NCI-H524 treated with DMSO at 0.1 percent for 48 hours (cell line): ENCODE measurements at regions not wholly inside any gene's neighbourhood (a gene's known extent, or its start where the extent isn't known, plus 50 kb on each side); places are given as distances from the start of the nearest gene placed in this dataset.

Experiments
- DNase-seq: peaks from one replicate; lab custom pipeline; 2025; lab: John Stamatoyannopoulos, UW

- no peak for DNase-seq
Observed at GRCh38 chr9:14428781-14429230, 114.9 kb upstream of the NFIB start.

DNA sequence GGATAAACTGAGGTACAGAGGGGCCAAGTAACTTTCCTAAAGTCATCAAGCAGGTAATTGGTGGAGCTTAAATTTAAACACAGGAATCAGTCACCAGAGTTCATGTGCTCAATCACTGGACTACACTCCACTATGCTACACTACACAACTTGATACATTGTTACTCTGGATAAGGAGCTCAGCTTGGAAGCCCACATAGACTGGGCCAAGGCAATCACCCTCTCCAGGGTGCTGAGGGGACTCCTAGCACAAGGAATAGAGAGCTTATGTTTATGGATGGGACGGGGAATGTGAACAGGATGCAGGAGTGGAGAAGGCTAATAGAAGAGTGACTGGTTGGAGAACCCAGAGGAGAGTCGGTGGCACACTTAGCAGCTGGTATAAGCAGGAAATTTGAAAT is 113.5 kb upstream of the NFIB start:
- DNase-seq: no peak

- no peak for DNase-seq
Observed at GRCh38 chr9:14424983-14425382, 111.0 kb upstream of the NFIB start.

DNA sequence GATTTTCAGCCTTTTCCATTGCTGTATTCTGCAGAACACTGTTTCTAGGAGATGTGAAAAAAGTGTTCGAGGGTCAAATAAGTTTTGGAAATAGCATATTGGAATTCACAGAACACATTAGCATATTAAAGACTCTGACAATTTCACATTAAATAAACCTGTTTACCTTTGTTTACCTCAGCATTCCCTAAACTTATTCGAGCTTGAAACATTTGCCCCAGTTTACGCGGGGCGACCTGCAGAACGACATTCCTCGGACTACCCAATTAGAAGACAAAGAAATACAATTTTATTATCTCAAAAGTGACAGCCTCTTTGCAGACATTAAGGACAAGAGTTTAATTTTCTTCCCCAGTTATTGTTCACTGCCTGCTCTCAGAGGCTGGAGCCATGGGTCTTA is 110.3 kb upstream of the NFIB start:
- DNase-seq: no peak

DNA sequence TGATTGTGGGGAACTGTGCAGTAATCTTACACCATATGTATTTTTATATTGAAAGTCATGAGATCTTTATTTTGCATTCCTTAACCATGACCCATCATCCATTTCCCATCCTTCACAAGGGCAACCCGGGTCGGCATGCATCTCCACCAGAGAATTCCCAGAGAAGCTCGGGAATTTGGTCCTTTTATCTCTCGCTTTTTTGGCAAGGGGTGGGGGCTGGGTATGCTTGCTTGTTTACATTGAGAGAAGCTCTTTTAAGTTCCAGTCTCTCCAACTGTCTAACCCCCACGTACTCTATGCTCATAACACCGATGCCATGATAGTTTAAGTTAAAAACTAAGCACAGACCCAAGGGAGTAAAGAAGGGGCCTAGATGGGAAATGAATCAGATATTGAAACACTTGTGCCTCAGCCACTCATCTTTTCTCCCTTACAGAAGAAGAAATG is 109.9 kb upstream of the NFIB start:
- DNase-seq: no peak

- DNase-seq: no peak
Observed at GRCh38 chr9:14421291-14421690, 107.3 kb upstream of the NFIB start.

- no peak for DNase-seq
Observed at GRCh38 chr9:14418941-14419937, 105.3 kb upstream of the NFIB start.

DNA sequence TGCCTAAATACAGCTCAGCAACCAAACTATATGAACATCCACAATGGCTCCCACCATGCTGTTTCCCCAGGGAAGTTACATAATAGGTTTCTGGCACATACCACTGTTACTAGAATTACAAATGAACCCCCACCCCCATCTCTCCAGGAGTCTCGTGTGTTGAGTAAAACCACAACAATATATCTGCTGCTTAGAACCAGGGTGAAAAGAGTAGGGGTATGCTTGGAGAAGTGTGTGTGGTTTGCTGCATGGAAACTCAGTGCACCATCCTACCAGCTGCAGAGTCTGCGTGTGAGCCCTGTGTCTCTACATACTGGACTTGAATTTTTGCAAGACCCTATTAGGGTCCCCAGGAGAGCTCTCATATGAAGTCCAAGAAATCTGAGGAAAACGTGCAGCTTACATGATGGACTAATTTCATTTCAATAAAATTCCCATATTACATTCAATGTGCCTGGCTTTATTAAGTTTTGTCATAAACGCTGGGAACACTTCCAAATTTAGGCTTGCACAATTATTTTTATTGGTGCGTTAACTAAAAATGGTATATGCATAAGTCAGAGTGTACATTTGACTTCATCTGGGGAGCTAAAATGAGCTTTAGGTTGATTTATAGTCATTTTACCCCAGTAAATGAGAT is 104.5 kb upstream of the NFIB start:
- no peak for DNase-seq

DNA sequence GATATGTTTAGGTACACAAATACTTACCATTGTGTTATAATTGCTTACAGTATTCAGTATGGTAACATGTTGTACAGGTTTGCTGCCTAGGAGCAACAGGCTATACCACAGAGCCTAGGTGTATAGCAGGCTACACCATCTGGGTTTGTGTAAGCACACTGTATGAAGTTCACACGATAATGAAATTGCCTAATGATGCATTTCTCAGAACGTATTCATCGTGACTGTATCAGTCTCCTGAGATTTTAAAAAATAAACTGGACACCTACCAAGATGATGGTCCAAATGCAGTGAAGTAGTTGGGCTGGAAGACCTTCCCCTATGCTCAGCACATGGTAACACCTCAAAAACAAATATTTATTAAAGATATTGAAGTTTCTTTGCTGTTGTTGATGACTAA is 103.3 kb upstream of the NFIB start:
- no peak for DNase-seq

DNA sequence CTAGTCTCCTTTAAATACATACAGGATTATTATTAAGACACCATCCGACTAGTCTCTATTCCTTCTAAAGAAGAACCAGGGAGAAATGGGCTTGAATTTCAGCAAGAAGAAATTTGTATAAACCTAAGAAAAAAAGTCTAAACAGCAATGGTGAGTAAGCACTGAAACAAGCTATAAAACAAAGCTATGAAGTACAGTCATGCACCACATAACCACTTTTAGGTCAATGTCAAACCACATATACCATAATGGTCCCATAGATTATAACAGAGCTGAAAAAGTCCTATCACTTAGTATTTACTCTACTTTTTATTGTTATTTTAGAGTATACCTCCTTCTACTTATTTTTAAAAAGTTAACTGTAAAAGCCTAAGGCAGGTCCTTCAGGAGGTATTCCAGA is 102.0 kb upstream of the NFIB start:
- no peak for DNase-seq

- DNase-seq: no peak
Observed at GRCh38 chr9:14413812-14414211, 99.9 kb upstream of the NFIB start.

GRCh38 chr9:14412775-14413174 is 98.8 kb upstream of the NFIB start:
- DNase-seq: peak; percentile 36

GRCh38 chr9:14406463-14406862 is 92.5 kb upstream of the NFIB start:
- no peak for DNase-seq

GRCh38 chr9:14405176-14405706 is 91.3 kb upstream of the NFIB start:
- no peak for DNase-seq

DNA sequence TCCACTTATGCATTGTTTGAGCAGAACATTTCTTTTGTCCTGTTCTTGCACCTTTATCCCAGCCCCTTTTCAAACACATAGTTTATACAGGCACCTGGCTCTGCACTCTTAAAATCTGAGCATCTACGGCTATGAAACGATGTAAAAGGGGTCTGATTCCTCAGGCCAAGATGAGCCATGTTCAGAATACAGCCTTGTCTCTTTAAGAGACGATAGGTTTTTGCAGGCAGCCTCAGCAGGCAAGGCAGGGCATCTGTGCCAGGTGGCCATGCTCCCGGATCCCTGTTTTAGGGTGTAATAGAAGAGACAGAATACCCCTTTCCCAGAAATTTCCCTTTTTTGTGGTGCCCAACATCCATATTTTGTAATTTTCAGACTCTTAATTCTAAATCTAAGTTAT is 89.1 kb upstream of the NFIB start:
- no peak for DNase-seq

DNA sequence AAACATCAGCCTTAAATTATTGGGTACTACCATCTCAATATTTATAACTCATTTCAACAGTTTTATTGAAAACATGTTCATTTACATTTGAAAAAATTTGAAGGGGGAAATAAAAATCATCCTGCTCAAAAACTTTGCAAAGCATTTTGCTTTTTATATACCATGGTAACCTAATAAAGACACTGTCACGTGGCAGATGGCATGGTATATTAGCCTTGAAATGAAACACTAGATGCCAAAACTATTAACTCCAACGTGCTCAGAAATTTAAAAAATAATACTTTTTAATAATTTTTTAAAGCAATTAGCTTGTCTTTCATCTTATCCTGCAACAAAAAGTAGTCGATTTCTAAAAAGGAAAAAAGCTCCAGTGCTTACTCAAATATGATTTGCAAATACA is 88.6 kb upstream of the NFIB start:
- DNase-seq: no peak

DNA sequence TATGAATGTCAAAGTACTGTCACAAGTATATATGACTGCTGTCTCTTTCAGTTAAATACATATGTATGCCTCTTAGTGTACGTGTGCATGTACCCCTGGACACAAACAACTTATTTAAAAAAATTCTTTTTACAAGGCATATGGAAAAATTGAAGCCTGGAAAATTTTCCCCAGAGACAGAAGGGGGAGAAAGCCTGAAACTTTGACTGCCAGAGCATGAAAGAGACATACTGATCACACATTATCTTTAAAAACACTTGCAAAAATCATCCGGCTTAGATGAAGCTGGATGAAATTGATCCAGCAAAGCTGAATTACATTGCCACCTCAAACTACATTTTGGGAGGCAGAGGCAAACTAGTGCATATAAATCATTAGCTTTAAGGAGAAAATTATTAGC is 88.0 kb upstream of the NFIB start:
- DNase-seq: no peak

- no peak for DNase-seq
Observed at GRCh38 chr9:14400658-14400995, 86.7 kb upstream of the NFIB start.

DNA sequence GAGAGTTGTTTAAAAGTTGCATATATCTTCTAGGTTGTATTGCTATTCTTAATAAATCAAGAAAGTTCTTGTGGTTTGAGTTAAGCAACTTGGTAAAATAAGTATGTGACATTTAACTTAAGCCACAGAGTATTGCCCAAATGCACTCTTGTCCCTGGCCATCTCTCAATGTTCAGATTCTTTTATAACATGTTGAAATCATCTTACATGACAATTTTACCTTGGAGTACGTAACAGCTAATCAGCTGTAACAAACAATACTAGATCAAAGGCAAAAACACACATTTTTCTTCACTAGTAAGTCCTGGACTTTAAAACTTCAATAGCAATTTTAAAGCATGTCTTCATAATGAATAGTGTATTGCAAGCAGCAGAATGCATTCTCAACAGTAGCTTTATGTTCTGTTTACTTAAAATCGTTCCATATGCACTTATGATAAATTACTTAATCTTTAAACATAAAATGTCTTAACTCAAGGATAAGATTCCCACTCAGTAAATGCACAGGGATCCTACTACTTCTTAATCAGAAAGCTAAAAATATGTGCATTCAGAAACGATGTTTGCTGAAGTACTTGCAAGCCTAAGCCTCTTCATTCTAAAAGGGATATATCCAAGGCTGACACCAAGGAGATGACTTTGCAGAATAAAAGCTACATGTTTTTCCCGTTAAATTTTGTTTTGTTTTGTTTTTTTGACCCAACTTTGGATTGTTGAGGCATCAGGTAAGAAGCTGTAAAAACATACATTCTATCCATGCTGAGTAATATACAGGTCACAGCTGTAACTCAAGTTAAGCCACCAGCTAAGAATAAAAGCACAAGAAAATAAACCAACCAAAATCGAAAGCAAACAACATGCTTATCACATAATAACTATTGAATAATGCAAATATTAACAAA is 86.1 kb upstream of the NFIB start:
- DNase-seq: no peak

DNA sequence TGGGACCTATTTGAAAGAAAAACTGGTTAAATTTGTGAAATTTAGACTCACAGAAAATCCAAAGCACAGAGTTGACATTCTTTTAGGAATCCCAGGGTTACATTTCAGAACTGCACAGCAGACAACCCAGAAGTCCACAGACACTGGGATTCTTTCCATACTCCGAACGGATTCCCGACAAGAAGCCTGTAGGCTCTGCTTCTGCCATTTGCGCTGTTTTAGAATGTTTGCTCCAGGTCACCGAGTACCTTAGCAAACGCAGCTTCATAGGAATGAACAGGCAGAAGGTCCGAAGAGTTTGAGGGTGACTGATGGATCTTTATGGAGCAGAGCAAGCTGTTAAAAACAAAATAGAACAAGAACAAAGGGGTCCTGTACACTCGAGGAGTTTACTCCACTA is 84.5 kb upstream of the NFIB start:
- DNase-seq: no peak

- DNase-seq: no peak
Observed at GRCh38 chr9:14396171-14396570, 82.2 kb upstream of the NFIB start.
